ENCODE measurements at regions not wholly inside any gene's neighbourhood (a gene's known extent, or its start where the extent isn't known, plus 50 kb on each side); places are given as distances from the start of the nearest gene placed in this dataset.

DNA sequence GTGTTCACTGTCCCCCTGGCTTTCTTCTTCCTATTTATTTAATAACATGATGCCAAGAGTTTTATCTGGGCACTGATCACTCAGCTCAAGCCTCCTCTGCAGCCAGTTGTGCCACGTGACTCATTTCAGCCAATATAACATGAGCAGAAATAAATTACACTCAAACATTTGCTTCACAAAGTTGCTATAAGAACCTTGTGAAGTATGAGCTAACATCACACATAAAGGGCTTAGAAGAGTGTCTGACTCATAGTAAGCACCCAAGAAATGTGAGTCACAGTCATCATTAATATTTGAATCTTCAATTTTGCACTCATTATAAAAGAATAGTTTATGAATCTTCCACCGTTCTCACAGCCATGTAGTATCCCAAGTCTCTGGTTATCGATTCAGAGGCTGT is 414.6 kb upstream of the NPVF start:
- H3K4me1 Mint-ChIP-seq (ENCODE audit: low read depth) = no peaks in the 10 kb centered on the region

DNA sequence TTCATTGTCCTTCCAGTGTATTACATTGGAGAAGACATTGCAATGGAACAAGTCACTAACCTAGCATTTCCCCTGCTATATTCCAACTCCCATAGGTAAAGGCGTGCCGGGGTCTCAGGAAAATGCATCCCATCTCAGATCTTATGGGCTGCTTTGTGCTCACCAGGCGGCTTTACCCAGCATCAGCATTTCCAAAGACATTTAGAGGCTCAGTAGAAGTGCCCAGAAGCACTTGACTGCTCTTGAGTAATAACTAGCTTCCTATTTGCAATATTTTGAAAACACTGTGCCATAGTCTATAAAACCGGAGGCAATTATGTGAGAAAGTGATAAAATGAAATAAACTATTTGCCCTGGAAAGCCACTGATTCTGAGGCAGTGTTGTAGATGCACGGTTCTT is 415.0 kb upstream of the NPVF start:
- Mint-ChIP-seq H3K27ac (no peak overlapping the region), H3K9me3 (no peaks in the 10 kb centered on the region), H3K27me3 (ENCODE audit: low read depth) (no peaks in the 10 kb centered on the region), H3K4me3 (ENCODE audit: low read depth) (no peak overlapping the region), H3K4me1 (ENCODE audit: low read depth) (no peaks in the 10 kb centered on the region), H3K36me3 (ENCODE audit: low read depth) (no peaks in the 10 kb centered on the region)
- DNase-seq (ENCODE audit: low spot score) = no peak
- intact Hi-C loops (cut with micrococcal nuclease) = no loop called here

More for the DNA sequence above, 414.6 kb upstream of the NPVF start:
- H3K27me3 Mint-ChIP-seq (ENCODE audit: low read depth) = no peaks in the 10 kb centered on the region
- no peak for DNase-seq (ENCODE audit: low spot score)
- intact Hi-C loops (cut with micrococcal nuclease) = no loop called here
- no peak overlapping the region for H3K4me3 Mint-ChIP-seq (ENCODE audit: low read depth)
- H3K9me3 Mint-ChIP-seq = no peaks in the 10 kb centered on the region
- H3K27ac Mint-ChIP-seq = no peak overlapping the region
- H3K36me3 Mint-ChIP-seq (ENCODE audit: low read depth) = no peaks in the 10 kb centered on the region

DNA sequence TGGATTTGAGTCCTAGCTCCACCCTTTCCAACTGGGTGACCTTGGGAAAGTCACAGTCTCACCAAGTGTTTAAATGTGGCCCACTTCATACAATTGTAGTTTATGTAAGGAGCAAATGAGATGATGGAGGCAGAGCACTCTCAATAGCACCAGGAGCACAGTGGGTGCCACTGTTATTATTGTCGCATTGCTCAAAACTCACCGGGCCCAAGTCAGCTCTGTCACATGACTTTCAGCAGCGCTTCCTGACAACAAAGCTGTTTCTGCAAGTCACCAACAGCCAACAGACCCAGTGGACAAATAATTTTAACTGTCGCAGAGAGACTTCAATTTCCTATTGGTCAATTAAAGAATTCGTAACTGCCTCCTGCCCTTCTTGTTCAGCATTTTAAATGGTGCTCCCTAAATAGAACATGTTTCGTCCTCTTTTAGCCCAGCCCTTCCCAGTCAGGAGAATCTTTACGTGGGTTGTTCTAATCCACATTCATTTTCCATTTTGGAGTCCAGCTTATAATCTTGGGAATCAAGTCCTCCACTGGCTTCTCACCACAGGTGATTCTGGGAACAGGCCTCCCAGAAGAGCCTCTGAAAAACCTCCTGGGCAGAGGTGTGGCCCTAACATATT is 415.6 kb upstream of the NPVF start:
- Mint-ChIP-seq H3K27me3 (ENCODE audit: low read depth) (peaks cover 1% of the 10 kb centered on the region), H3K4me3 (ENCODE audit: low read depth) (no peak overlapping the region), H3K36me3 (ENCODE audit: low read depth) (no peaks in the 10 kb centered on the region), H3K4me1 (ENCODE audit: low read depth) (no peaks in the 10 kb centered on the region), H3K27ac (no peak overlapping the region), H3K9me3 (no peaks in the 10 kb centered on the region)
- intact Hi-C loops (cut with micrococcal nuclease) = no loop called here
- no peak for DNase-seq (ENCODE audit: low spot score)

DNA sequence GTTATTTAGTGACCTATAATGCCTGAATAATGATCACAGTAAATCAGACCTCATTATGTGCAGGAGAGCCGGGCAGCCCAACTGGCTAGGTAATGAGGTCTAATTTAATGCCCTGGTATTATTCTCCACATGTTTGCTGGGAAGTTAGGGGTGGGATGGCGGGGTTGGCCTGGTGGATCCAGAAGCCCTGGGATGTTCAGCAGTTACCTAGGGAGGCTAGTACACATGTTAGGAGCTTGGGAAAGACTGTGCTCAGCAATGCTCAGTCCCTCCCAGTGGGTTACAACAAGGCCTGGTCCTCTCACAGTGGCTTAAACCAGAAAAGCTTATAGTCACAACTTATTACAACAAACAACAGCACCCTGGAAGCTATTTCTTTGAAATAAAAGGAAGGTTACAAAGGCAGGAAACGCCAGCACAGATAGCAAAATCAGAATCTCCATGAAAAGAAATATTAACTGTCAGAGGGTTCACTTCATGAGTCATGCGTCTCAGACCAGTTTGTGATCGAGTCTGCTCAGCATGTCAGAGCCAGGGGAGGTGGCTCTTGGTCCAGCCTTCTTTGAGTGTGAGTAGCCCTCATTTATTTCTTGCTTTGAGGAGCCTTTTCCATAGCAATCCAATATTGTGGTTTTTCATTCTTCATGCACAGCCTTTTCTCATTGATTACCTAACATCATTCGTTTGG is 418.6 kb upstream of the NPVF start:
- H3K27me3 Mint-ChIP-seq (ENCODE audit: low read depth) = peaks cover 4% of the 10 kb centered on the region
- no peak overlapping the region for H3K4me3 Mint-ChIP-seq (ENCODE audit: low read depth)
- H3K36me3 Mint-ChIP-seq (ENCODE audit: low read depth) = no peaks in the 10 kb centered on the region
- no peak for DNase-seq (ENCODE audit: low spot score)
- H3K4me1 Mint-ChIP-seq (ENCODE audit: low read depth) = no peaks in the 10 kb centered on the region
- no peak overlapping the region for H3K27ac Mint-ChIP-seq
- H3K9me3 Mint-ChIP-seq = no peaks in the 10 kb centered on the region
- intact Hi-C loops (cut with micrococcal nuclease) = no loop called here

DNA sequence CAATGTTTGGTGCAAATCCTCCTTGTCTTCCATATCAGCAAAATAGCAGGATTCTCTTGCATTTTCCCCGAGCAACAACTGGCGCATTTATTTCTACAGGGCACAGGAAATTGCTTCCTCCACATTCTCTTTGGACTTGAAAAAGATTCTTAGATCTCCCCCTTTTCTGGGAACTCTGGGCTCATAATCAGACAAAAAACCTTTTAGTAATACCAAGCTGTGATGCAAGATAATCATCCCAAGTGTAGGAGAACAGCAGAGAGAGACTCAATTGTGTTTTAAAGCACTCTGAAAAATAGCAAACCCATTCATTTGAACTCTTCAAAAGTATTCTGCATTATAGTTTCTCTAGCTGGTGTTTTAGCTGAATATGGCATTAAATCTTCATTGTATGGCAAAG is 419.6 kb upstream of the NPVF start:
- no peak for DNase-seq (ENCODE audit: low spot score)
- Mint-ChIP-seq H3K27ac (no peak overlapping the region), H3K27me3 (ENCODE audit: low read depth) (peaks cover 4% of the 10 kb centered on the region), H3K4me3 (ENCODE audit: low read depth) (no peak overlapping the region), H3K9me3 (no peaks in the 10 kb centered on the region), H3K4me1 (ENCODE audit: low read depth) (no peaks in the 10 kb centered on the region), H3K36me3 (ENCODE audit: low read depth) (no peaks in the 10 kb centered on the region)
- intact Hi-C loops (cut with micrococcal nuclease) = no loop called here

DNA sequence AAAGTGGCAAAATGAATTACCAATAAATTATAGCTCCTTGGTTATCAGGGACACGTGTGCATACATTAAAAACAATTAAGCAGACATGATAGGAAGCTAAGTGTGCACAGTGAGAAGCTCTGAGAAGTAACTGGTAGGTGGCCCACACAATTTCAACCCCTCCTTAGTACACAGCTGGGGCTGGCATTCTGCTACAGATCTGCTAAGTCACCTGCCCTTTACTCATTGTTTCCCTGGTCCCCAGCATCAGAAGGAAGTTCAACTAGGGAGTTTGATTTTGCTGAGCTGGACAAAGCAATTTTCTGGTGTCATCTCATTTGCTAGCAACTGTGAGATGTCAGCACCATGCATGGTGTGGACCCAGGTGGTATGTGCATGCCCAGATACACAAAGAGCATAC is 424.1 kb upstream of the NPVF start:
- intact Hi-C loops (cut with micrococcal nuclease) = no loop called here
- no peaks in the 10 kb centered on the region for H3K36me3 Mint-ChIP-seq (ENCODE audit: low read depth)
- DNase-seq (ENCODE audit: low spot score) = no peak
- peaks cover 10% of the 10 kb centered on the region for H3K4me1 Mint-ChIP-seq (ENCODE audit: low read depth)
- H3K4me3 Mint-ChIP-seq (ENCODE audit: low read depth) = no peak overlapping the region
- no peak overlapping the region for H3K27ac Mint-ChIP-seq
- no peaks in the 10 kb centered on the region for H3K9me3 Mint-ChIP-seq
- peaks cover 8% of the 10 kb centered on the region for H3K27me3 Mint-ChIP-seq (ENCODE audit: low read depth)

DNA sequence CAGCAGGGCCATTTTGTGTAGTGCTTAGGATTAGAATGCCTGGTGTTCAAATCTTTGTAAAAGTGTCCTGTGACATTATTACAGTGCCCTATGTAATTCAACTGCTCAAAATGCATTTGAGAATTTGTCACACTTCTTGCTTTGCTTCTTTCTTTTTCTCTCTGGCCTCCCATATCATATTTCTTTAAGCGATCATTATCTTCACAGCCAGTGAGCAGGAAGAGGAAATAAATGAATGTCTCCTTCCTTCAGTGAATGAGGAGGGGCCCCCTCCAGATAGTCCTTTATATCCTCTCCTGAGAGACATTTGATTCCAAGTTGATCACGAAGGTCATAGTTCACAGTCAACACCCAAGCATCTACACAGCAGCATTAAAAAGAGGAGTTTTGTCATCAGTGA is 425.1 kb upstream of the NPVF start:
- intact Hi-C loops (cut with micrococcal nuclease) = no loop called here
- Mint-ChIP-seq H3K27ac (no peak overlapping the region), H3K4me3 (ENCODE audit: low read depth) (no peak overlapping the region), H3K36me3 (ENCODE audit: low read depth) (no peaks in the 10 kb centered on the region), H3K27me3 (ENCODE audit: low read depth) (peaks cover 13% of the 10 kb centered on the region), H3K9me3 (no peaks in the 10 kb centered on the region), H3K4me1 (ENCODE audit: low read depth) (peaks cover 10% of the 10 kb centered on the region)
- no peak for DNase-seq (ENCODE audit: low spot score)

DNA sequence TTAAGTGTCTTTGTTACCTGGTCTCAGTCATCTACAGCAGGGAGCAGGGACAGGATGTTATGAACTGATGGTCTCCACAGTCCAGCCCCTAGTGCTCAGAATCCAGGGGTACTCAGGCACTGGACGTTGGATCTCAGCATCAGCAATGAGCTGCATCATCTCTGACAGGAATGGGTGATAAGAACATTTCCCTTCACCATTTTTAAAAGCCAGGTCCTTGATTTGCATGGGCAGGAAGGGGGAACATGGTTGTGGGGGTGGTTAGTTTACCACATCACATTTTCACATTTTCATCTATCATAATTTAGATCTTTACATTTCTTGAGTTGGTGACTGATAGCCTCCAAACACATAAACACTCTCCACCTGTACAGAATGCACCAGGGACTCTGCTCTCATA is 427.8 kb upstream of the NPVF start:
- intact Hi-C loops (cut with micrococcal nuclease) = no loop called here
- no peaks in the 10 kb centered on the region for H3K9me3 Mint-ChIP-seq
- H3K27me3 Mint-ChIP-seq (ENCODE audit: low read depth) = peaks cover 9% of the 10 kb centered on the region
- no peak for DNase-seq (ENCODE audit: low spot score)
- H3K4me1 Mint-ChIP-seq (ENCODE audit: low read depth) = peaks cover 10% of the 10 kb centered on the region
- H3K36me3 Mint-ChIP-seq (ENCODE audit: low read depth) = no peaks in the 10 kb centered on the region
- no peak overlapping the region for H3K27ac Mint-ChIP-seq
- H3K4me3 Mint-ChIP-seq (ENCODE audit: low read depth) = no peak overlapping the region

DNA sequence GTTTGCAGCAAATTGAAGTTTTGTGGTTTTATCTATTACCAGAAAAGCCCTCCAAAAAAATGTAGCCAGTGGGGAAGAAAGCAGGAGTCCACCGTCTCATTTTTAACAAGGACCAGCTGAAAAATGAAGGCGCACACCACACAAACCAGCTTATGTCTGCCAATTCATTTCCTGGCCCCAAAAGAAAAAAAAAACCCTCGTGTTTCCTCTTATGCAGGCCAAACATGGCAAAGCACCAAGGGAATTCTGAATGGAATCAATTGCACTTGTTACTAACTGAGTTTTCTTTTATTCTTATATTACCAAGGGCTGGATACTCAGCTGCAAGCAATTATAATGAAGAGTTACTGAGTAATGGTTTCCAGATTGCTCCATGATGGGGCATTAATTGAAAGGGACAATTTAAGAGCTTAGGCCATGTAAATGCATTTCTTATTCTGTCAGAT is 428.3 kb upstream of the NPVF start:
- Mint-ChIP-seq H3K9me3 (no peaks in the 10 kb centered on the region), H3K27ac (no peak overlapping the region), H3K4me1 (ENCODE audit: low read depth) (peaks cover 10% of the 10 kb centered on the region), H3K4me3 (ENCODE audit: low read depth) (no peak overlapping the region), H3K27me3 (ENCODE audit: low read depth) (peaks cover 9% of the 10 kb centered on the region), H3K36me3 (ENCODE audit: low read depth) (no peaks in the 10 kb centered on the region)
- intact Hi-C loops (cut with micrococcal nuclease) = no loop called here
- DNase-seq (ENCODE audit: low spot score) = no peak

DNA sequence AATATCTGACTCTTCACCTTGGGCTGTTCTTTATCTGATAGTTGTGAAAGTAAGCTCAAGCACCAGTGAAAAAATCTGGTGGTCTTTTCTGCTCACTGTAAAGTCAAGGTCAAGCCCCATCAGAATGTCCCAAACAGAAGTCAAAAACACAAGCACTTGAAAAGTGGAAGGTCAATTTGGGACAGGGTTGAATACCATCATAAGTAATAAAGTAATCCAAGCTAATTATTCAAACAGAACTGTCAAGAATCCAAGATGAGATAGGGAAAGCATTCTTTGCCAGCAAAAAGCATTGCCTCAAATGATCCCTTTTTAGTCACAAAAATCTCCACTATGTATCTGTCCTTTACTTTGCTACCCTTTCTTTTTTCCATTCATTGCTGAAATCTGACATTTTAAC is 430.1 kb upstream of the NPVF start:
- H3K4me3 Mint-ChIP-seq (ENCODE audit: low read depth) = no peak overlapping the region
- peaks cover 9% of the 10 kb centered on the region for H3K4me1 Mint-ChIP-seq (ENCODE audit: low read depth)

DNA sequence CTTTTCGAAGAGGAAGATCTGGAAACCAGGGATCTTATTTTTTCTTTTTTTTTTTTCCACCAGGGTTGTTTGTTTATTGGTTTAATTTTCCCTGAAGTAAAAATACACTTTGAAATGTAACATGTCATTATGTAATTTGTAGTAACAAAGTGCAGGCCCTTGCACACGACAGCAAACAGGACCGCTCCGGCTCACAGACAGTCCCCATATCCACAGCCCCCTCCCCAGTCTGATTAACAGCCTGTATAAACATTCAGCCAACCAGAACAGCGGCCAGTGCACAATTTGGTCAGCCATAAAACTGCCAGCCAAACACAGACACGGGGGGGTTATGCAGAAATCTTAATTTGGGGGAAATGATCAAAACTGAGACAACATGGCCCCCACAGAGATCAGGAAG is 431.6 kb upstream of the NPVF start:
- Mint-ChIP-seq H3K9me3 (no peaks in the 10 kb centered on the region), H3K27ac (no peak overlapping the region), H3K27me3 (ENCODE audit: low read depth) (peaks cover 16% of the 10 kb centered on the region), H3K4me3 (ENCODE audit: low read depth) (no peak overlapping the region), H3K36me3 (ENCODE audit: low read depth) (no peaks in the 10 kb centered on the region), H3K4me1 (ENCODE audit: low read depth) (peaks cover 9% of the 10 kb centered on the region)
- no peak for DNase-seq (ENCODE audit: low spot score)
- intact Hi-C loops (cut with micrococcal nuclease) = no loop called here

More for the DNA sequence above, 430.1 kb upstream of the NPVF start:
- DNase-seq (ENCODE audit: low spot score) = no peak
- Mint-ChIP-seq H3K36me3 (ENCODE audit: low read depth) (no peaks in the 10 kb centered on the region), H3K27me3 (ENCODE audit: low read depth) (peaks cover 20% of the 10 kb centered on the region), H3K9me3 (no peaks in the 10 kb centered on the region), H3K27ac (no peak overlapping the region)
- intact Hi-C loops (cut with micrococcal nuclease) = no loop called here

DNA sequence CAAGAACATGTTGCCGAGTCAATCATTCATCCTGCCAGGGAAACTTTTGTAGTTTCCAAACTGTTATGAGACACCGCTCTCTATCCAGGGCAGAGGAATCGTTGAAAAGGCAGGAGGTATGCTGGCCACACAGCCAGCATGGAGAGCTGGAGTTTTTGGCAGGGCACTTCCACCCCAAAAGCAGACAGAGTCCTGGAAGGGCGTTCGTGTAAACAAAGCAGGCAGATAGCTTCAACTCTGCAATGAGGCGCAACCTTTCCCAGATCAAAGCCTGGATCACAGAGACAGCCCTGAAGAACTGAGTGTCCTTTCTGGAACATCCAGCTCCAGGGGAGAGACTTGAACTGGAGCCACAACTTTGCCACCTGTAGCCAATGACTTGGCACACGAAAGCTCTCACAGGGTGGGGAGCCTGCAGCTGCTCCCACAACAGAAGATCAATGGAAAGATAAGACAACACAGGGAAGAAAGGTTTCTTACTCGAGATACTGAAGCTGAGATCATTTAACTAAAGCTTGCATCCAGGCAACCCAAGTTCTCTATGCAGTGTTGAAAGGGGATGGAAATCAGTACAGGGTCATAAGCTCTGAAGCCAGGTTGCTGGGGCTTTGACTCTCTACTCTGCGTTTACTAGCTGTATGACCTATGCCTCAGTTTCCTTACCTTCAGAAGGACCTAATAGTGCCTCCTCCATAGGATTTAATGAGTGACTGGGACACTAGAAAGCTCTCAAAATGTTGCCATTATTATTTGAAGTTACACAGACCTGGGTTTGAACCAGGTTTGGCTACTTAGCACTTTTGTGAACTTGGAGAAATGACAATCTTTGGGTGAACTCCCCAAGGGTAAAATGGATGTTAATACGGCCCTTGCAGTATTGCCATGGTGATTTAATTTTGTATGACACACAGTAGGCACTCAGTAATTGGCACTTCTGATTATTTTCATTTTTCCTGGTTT is 434.8 kb upstream of the NPVF start:
- H3K4me1 Mint-ChIP-seq (ENCODE audit: low read depth) = peaks cover 2% of the 10 kb centered on the region
- no peak overlapping the region for H3K4me3 Mint-ChIP-seq (ENCODE audit: low read depth)
- H3K36me3 Mint-ChIP-seq (ENCODE audit: low read depth) = no peaks in the 10 kb centered on the region
- peaks cover 13% of the 10 kb centered on the region for H3K27me3 Mint-ChIP-seq (ENCODE audit: low read depth)
- intact Hi-C loops (cut with micrococcal nuclease) = no loop called here
- no peak overlapping the region for H3K27ac Mint-ChIP-seq
- H3K9me3 Mint-ChIP-seq = no peaks in the 10 kb centered on the region
- DNase-seq (ENCODE audit: low spot score) = no peak

DNA sequence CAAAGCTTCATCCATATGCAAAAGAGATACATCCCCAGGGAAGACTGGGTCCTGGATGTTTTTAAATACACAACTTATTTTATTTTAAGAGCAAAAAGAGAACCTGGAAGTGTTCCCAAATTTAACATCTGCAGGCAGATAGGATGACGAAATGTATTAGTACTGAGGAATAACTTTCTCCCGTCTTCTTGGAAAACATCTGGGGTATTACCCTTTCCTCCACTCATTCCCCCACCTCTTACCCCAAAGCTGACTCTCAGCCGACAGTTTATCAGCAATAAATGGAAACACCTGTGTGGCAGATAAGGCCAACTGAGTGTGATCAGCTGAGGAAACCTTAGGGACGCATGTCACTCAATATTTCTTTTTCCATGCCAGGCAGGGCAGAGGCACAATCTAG is 435.6 kb upstream of the NPVF start:
- Mint-ChIP-seq H3K27me3 (ENCODE audit: low read depth) (peaks cover 13% of the 10 kb centered on the region), H3K4me1 (ENCODE audit: low read depth) (peaks cover 2% of the 10 kb centered on the region), H3K9me3 (no peaks in the 10 kb centered on the region), H3K4me3 (ENCODE audit: low read depth) (no peak overlapping the region), H3K36me3 (ENCODE audit: low read depth) (no peaks in the 10 kb centered on the region), H3K27ac (no peak overlapping the region)
- intact Hi-C loops (cut with micrococcal nuclease) = no loop called here
- no peak for DNase-seq (ENCODE audit: low spot score)

All from activated T-helper 2 cell treated with anti-CD3 and anti-CD28 coated beads, Interferon-gamma antibody, Interleukin-2, Interleukin-4, amounts not matched to agents 10 μg/mL and 5 μg/mL and 100 μg/mL, durations not matched to agents 14 hours and 24 hours and 36 hours (primary cell).